ENCODE measurements at regions not wholly inside any gene's neighbourhood (a gene's known extent, or its start where the extent isn't known, plus 50 kb on each side); places are given as distances from the start of the nearest gene placed in this dataset.
A peak's percentile ranks its signal among the peaks of the same experiment; 100 is the strongest.

- intact Hi-C loops (cut with DNase I), result no loop called here
- no peak for DNase-seq
- TF ChIP-seq CTCF (IDR thresholded peaks at IDR 0.05), result no peak
Observed at GRCh38 chr10:20616056-20616671, 280.9 kb downstream of the NEBL start.

GRCh38 chr10:20615395-20615794 is 281.7 kb downstream of the NEBL start:
- H3K9me3 ChIP-seq, result no peaks in the 10 kb centered on the region
- H3K27ac ChIP-seq, result no peak overlapping the region
- TF ChIP-seq CTCF (IDR thresholded peaks at IDR 0.05), result no peak
- ATAC-seq, result no peak
- H3K4me3 ChIP-seq, result no peak overlapping the region
- intact Hi-C loops (cut with DNase I), result no loop called here
- H3K36me3 ChIP-seq, result no peaks in the 10 kb centered on the region
- H3K4me1 ChIP-seq, result peaks cover 0 to 4% of the 10 kb centered on the region in 2 donors
- DNase-seq, result no peak
- H3K27me3 ChIP-seq, result no peaks in the 10 kb centered on the region

More at GRCh38 chr10:20616056-20616671, 280.9 kb downstream of the NEBL start:
- H3K27me3 ChIP-seq, result no peaks in the 10 kb centered on the region
- no peaks in the 10 kb centered on the region for H3K9me3 ChIP-seq
- no peak overlapping the region for H3K4me3 ChIP-seq
- peak overlapping the region in 1 of 2 donors; percentile 47 for H3K27ac ChIP-seq
- H3K36me3 ChIP-seq, result no peaks in the 10 kb centered on the region
- ATAC-seq, result no peak
- H3K4me1 ChIP-seq, result peaks cover 0 to 4% of the 10 kb centered on the region in 2 donors

GRCh38 chr10:20614911-20615310 is 282.2 kb downstream of the NEBL start:
- no peak overlapping the region for H3K27ac ChIP-seq
- no peaks in the 10 kb centered on the region for H3K27me3 ChIP-seq
- DNase-seq (no peak), ATAC-seq (no peak)
- H3K4me3 ChIP-seq, result no peak overlapping the region
- TF ChIP-seq CTCF (IDR thresholded peaks at IDR 0.05), result no peak
- intact Hi-C loops (cut with DNase I), result no loop called here
- peaks cover 0 to 4% of the 10 kb centered on the region in 2 donors for H3K4me1 ChIP-seq
- H3K36me3 ChIP-seq, result no peaks in the 10 kb centered on the region
- no peaks in the 10 kb centered on the region for H3K9me3 ChIP-seq

GRCh38 chr10:20608503-20608902 is 288.6 kb downstream of the NEBL start:
- H3K27me3 ChIP-seq, result no peaks in the 10 kb centered on the region
- DNase-seq, result no peak
- no peak overlapping the region for H3K4me3 ChIP-seq
- no peaks in the 10 kb centered on the region for H3K36me3 ChIP-seq
- H3K27ac ChIP-seq, result no peak overlapping the region
- H3K4me1 ChIP-seq, result no peaks in the 10 kb centered on the region
- TF ChIP-seq CTCF (IDR thresholded peaks at IDR 0.05), result no peak
- no peak for ATAC-seq
- no peaks in the 10 kb centered on the region for H3K9me3 ChIP-seq
- intact Hi-C loops (cut with DNase I), result no loop called here

GRCh38 chr10:20606985-20607384 is 290.1 kb downstream of the NEBL start:
- H3K4me3 ChIP-seq, result no peak overlapping the region
- no peaks in the 10 kb centered on the region for H3K4me1 ChIP-seq
- no peak for ATAC-seq
- no peaks in the 10 kb centered on the region for H3K36me3 ChIP-seq
- no peak for TF ChIP-seq CTCF (IDR thresholded peaks at IDR 0.05)
- no peak overlapping the region for H3K27ac ChIP-seq
- intact Hi-C loops (cut with DNase I), result no loop called here
- H3K27me3 ChIP-seq, result no peaks in the 10 kb centered on the region
- H3K9me3 ChIP-seq, result no peaks in the 10 kb centered on the region
- no peak for DNase-seq

Measured in left lung (tissue), 4 donors.